GM10266 (cell line): ENCODE measurements at regions not wholly inside any gene's neighbourhood (a gene's known extent, or its start where the extent isn't known, plus 50 kb on each side); places are given as distances from the start of the nearest gene placed in this dataset.

Source experiments
- DNase-seq: peaks from one replicate; pipeline ENCODE4 v3.0.0; 2012; ENCODE audit errors: extremely low spot score
- CTCF ChIP-seq: IDR thresholded peaks from 2 replicates; pipeline ENCODE4 v1.5.1; 2012; ENCODE audit warnings: mild to moderate bottlenecking, low read depth; ENCODE audit not compliant: control insufficient read depth, insufficient read depth; ENCODE audit errors: missing control alignments

- TF ChIP-seq CTCF, result no peak
- DNase-seq, result no peak
These were observed 554.0 kb downstream of the INSC start for GRCh38 chr11:15668718-15669117.

GRCh38 chr11:15670520-15671070, 555.9 kb downstream of the INSC start:
- TF ChIP-seq CTCF, result no peak
- DNase-seq, result no peak

GRCh38 chr11:15671216-15671615, 556.5 kb downstream of the INSC start:
- no peak for TF ChIP-seq CTCF

DNA sequence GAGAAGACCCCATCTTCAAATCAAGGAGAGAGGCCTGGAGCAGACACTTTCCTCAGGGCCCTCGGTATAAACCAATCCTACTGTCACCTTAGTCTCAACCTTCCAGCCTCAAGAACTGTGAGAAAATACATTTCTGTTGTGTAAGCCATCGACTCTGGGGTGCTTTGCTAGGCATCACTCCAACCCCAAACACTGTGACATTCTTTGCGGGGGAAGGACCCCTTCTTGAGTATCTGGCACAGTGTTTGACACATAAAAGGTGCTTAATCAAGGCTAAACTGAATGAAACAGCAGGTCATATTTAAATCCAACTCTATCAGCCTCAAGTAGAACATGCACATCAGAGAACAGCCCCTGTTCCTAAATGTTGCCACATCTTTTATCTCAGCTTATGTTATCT, 558.1 kb downstream of the INSC start:
- TF ChIP-seq CTCF, result no peak
- no peak for DNase-seq

More at GRCh38 chr11:15671216-15671615, 556.5 kb downstream of the INSC start:
- DNase-seq, result no peak

GRCh38 chr11:15673408-15673831, 558.7 kb downstream of the INSC start:
- DNase-seq, result no peak
- TF ChIP-seq CTCF, result no peak

- TF ChIP-seq CTCF, result no peak
- no peak for DNase-seq
These were observed 560.0 kb downstream of the INSC start for GRCh38 chr11:15674756-15675155.

DNA sequence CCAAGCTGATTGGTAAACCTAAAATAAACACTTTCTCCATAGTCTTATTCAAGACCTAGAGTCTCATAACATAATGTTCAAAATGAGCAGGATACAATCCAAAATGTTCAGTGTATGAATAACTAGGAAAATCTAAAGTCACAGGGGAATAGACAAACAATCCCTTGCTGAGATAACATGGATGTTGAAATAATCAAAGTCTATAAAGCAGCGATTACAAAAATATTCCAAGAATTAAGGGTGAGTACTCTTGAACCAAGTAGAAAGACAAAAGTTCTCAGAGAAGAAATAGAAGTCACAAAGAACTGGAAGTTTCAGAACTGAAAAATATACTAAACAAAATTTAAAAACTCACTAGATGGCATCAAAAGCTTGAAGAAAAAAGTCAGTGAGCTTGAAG, 561.0 kb downstream of the INSC start:
- no peak for TF ChIP-seq CTCF
- DNase-seq, result no peak
